ENCODE measurements at regions not wholly inside any gene's neighbourhood (a gene's known extent, or its start where the extent isn't known, plus 50 kb on each side); places are given as distances from the start of the nearest gene placed in this dataset.
"Not testable (repeated sequence)": the region's sequence is repeated elsewhere in the genome, so short reads cannot be mapped to it uniquely, and the experiment has no call there.

DNA sequence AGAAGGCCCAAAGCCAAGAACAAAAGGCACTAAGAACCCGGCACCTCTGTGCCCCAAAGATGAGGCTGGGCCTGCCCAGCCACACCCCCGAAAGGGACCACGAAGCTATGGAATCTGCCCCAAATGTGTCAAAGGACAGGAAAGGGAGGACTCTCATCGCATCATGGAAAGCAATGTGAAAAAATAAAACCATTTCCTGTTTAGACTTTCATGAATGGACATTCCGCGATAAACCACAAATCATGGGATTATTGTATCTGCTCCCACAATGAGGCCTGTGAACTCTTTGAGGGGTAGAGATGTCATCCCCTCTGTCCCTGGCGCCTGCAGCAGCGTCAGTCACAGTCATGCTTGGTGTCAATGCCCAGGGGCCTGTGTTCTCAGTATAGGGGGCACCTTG lies 135.0 kb downstream of the COPRS start:
- TF ChIP-seq, protein P1, sequence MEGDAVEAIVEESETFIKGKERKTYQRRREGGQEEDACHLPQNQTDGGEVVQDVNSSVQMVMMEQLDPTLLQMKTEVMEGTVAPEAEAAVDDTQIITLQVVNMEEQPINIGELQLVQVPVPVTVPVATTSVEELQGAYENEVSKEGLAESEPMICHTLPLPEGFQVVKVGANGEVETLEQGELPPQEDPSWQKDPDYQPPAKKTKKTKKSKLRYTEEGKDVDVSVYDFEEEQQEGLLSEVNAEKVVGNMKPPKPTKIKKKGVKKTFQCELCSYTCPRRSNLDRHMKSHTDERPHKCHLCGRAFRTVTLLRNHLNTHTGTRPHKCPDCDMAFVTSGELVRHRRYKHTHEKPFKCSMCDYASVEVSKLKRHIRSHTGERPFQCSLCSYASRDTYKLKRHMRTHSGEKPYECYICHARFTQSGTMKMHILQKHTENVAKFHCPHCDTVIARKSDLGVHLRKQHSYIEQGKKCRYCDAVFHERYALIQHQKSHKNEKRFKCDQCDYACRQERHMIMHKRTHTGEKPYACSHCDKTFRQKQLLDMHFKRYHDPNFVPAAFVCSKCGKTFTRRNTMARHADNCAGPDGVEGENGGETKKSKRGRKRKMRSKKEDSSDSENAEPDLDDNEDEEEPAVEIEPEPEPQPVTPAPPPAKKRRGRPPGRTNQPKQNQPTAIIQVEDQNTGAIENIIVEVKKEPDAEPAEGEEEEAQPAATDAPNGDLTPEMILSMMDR (IDR thresholded peaks at IDR 0.05): no peak
- DNase-seq (ENCODE audit: low spot score): no peak
- ATAC-seq (ENCODE audit: low FRiP score): no peak

DNA sequence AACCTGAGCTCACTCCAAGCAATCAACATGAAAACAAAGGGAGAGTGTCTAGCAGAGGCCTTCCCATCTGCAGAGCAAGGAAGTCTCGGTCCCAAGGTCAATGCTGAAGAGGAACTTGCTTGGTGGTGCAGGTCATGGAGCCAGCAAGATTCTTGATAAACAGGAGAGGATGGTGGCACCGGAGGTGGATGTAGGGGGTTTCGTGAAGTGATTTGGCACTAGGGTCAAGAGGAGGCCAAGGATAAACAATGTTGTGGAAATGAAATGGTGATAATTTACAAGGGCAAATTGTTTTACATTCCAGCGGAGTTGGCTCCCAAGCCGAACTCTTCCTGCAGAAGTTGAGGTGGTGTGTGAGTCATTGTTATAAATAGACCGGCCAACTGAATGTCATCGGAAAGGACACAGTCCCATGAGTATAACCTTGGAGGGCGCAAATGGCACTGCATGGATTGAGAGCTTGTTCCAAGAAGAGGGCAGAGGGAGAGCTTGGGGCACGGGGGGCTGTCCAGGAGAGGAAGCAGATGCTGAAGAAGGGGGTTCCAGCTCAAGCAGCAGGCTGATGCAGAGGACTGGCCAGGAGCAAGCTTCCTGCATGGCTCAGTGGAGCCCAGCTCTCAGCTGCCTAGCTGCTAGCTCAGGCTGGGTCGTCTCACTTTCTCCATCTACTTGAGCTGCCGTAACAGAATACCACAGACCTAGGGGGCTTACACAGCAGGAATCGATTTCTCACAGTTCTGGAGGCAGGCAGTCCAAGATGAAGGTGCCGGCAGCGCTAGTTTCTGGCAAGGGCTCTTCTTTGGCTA lies 136.6 kb downstream of the COPRS start:
- ATAC-seq (ENCODE audit: low FRiP score): no peak
- no peak for DNase-seq (ENCODE audit: low spot score)
- TF ChIP-seq, protein P1 (IDR thresholded peaks at IDR 0.05): no peak

DNA sequence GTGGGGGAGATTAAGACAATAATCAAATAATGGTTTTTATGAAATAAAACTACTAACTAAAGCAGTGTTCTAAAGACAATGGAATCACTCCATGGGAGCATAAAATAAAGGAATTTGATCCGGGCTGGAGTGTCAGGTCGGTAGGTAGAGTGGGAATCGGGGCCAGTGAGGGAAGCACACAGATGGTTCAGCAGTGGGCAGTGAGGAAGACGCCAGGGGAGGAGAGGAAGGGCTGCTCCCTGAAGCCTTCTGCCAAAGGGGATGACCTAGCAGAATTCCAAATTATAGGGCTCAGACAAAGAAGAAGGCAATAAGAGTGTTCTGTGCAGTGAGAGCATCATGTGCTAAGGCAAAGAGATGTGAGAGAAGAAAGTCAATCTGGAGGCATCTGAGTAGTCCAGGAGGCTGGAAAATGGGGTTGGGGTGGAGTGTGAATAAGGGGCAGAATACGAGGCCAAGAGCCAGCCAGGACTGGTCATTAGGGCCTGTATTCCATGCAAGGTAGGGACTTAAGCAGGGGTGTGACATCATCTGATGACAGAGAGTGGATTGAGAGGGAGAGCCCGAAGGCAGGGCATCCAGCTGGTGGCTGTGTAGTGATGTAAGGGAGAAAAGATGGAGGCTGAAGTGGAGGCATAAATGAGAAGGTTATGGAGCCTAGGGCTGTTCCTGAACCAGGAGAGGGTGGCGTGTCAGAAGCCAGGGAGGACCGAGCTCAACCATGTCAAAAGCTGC lies 137.6 kb downstream of the COPRS start:
- ATAC-seq (ENCODE audit: low FRiP score) (no peak), DNase-seq (ENCODE audit: low spot score) (no peak)
- TF ChIP-seq, protein P1 (IDR thresholded peaks at IDR 0.05): no peak

DNA sequence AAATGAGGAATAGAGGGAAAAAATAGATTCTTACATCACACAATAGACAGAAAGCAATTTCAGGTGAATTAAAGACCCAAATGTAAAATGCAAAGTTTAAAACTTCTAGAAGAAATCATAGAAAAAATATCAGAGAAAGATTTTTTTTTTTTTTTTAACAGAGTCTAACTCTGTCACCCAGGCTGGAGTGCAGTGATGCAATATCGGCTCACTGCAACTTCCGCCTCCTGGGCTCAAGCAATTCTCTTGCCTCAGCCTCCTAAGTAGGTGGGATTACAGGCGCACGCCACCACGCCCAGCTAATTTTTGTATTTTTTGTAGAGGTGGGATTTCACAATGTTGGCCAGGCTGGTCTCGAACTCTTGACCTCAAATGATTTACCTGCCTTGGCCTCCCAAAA lies 141.8 kb downstream of the COPRS start:
- not testable (repeated sequence) for ATAC-seq (ENCODE audit: low FRiP score); DNase-seq (ENCODE audit: low spot score)

- ATAC-seq (ENCODE audit: low FRiP score): no peak
These were observed 143.6 kb downstream of the COPRS start for GRCh38 chr17:31715446-31715845.

DNA sequence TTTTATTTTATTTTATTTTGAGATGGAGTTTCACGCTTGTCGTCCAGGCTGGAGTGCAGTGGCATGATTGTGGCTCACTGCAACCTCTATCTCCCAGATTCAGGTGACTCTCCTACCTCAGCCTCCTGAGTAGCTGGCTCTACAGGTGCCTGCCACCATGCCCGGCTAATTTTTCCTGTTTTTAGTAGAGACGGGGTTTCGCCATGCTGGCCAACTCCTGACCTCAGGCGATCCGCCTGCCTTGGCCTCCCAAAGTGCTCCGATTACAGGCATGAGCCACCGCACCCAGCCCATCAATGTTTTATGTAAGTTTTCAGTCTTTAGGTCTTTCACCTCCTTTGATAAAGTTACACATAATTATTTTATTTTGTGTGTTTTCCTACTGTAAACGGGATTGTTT lies 154.6 kb downstream of the COPRS start:
- TF ChIP-seq, protein P1 (IDR thresholded peaks at IDR 0.05): no peak
- no peak for ATAC-seq (ENCODE audit: low FRiP score)
- no peak for DNase-seq (ENCODE audit: low spot score)

More at GRCh38 chr17:31715446-31715845, 143.6 kb downstream of the COPRS start:
- TF ChIP-seq, protein P1 (IDR thresholded peaks at IDR 0.05): no peak
- DNase-seq (ENCODE audit: low spot score): no peak

GRCh38 chr17:31702041-31702440 lies 157.0 kb downstream of the COPRS start:
- TF ChIP-seq, protein P1 (IDR thresholded peaks at IDR 0.05): no peak
- ATAC-seq (ENCODE audit: low FRiP score): no peak
- DNase-seq (ENCODE audit: low spot score): no peak

Data from omental fat pad (tissue), 3 donors.